DOHH2 (cell line): ENCODE measurements at regions not wholly inside any gene's neighbourhood (a gene's known extent, or its start where the extent isn't known, plus 50 kb on each side); places are given as distances from the start of the nearest gene placed in this dataset.

ENCODE experiments used
- H3F3A ChIP-seq: fragments of 200-600 bp; sonication (generic), shearing (Covaris generic); 2 replicates; pipeline ENCODE4 v1.6.0; 2016; ENCODE audit warnings: antibody characterized with exemption, mild to moderate bottlenecking; ENCODE audit not compliant: control insufficient read depth, insufficient read depth
- H3K27ac ChIP-seq: fragments of 200-600 bp; sonication (generic); 2 replicates; pipeline ENCODE4 v1.5.1; 2014; ENCODE audit warnings: low read depth, mild to moderate bottlenecking, low read length, moderate library complexity
- H3K27me3 ChIP-seq: fragments of 200-600 bp; sonication (generic); 2 replicates; pipeline ENCODE4 v1.6.1; 2014; ENCODE audit warnings: mild to moderate bottlenecking, low read length, mixed read lengths; ENCODE audit not compliant: control insufficient read depth
- H3K36me3 ChIP-seq: fragments of 200-600 bp; sonication (generic); 2 replicates; pipeline ENCODE4 v1.6.1; 2014; ENCODE audit warnings: mild to moderate bottlenecking, low read length, moderate library complexity, mixed read lengths; ENCODE audit not compliant: control insufficient read depth
- H3K4me1 ChIP-seq: fragments of 200-600 bp; sonication (generic); 2 replicates; pipeline ENCODE4 v1.6.1; 2014; ENCODE audit warnings: mild to moderate bottlenecking, low read length, mixed read lengths; ENCODE audit not compliant: control insufficient read depth
- H3K4me2 ChIP-seq: fragments of 200-600 bp; sonication (generic); 2 replicates; pipeline ENCODE4 v1.6.0; 2014; ENCODE audit warnings: mild to moderate bottlenecking, low read length, moderate library complexity
- H3K4me3 ChIP-seq: fragments of 200-600 bp; sonication (generic); 2 replicates; pipeline ENCODE4 v1.5.1; 2014; ENCODE audit warnings: mild to moderate bottlenecking, low read length, mixed read lengths
- H3K79me2 ChIP-seq: fragments of 200-600 bp; sonication (generic); 2 replicates; pipeline ENCODE4 v1.6.1; 2014; ENCODE audit warnings: mild to moderate bottlenecking, low read length, mixed read lengths; ENCODE audit not compliant: control insufficient read depth
- H3K9me2 ChIP-seq: fragments of 200-600 bp; sonication (generic); replicated peaks from 2 replicates; pipeline ENCODE4 v1.6.1; 2014; ENCODE audit warnings: mild to moderate bottlenecking, low read length, mixed read lengths; ENCODE audit not compliant: control insufficient read depth
- H3K9me3 ChIP-seq: fragments of 200-600 bp; sonication (generic); 2 replicates; pipeline ENCODE4 v1.6.1; 2014; ENCODE audit warnings: antibody characterized with exemption, low read length, mixed read lengths; ENCODE audit not compliant: control insufficient read depth, insufficient read depth
- H4K20me1 ChIP-seq: fragments of 200-600 bp; sonication (generic); 2 replicates; pipeline ENCODE4 v1.6.0; 2014; ENCODE audit warnings: low read depth, mild to moderate bottlenecking, antibody characterized with exemption, low read length, moderate library complexity; ENCODE audit not compliant: control insufficient read depth, insufficient read depth
- CTCF ChIP-seq: fragments of 200-600 bp; sonication (generic); IDR thresholded peaks from one replicate; pipeline ENCODE4 v1.5.1; 2014; ENCODE audit warnings: antibody characterized with exemption, mild to moderate bottlenecking, low read depth, low read length; ENCODE audit not compliant: poor library complexity, severe bottlenecking
- EZH2phosphoT487 ChIP-seq: fragments of 200-600 bp; sonication (generic); IDR thresholded peaks from 2 replicates; pipeline ENCODE4 v1.6.1; 2017; ENCODE audit warnings: borderline replicate concordance, mild to moderate bottlenecking, antibody characterized with exemption, low read length, moderate library complexity, mixed read lengths

DNA sequence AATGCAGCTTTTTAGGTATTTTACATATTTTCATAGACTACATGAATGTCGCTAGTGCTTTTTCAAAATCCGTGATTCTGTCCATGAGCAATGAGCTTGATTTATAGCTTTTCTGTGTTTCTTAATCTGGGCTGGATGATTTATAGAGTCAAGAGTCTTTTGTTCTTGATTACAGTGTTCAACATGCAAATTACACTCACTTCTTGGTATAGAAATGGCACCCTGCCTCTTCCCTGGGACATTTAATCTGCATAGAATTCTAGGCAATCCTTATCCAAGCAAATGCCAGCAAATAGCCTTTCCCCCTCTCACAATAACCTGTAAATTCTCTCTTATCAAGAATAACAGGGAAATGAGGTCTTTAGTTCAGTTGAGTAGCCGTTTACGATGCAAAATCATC is 246.2 kb upstream of the SEMA3C start:
- Histone ChIP-seq H3F3A (no peaks in the 10 kb centered on the region), H3K79me2 (no peaks in the 10 kb centered on the region), H4K20me1 (no peaks in the 10 kb centered on the region), H3K4me1 (no peaks in the 10 kb centered on the region), H3K9me2 (no peaks in the 10 kb centered on the region), H3K36me3 (no peaks in the 10 kb centered on the region), H3K27me3 (no peaks in the 10 kb centered on the region), H3K27ac (no peak overlapping the region), H3K4me2 (no peak overlapping the region), H3K9me3 (no peaks in the 10 kb centered on the region), H3K4me3 (no peak overlapping the region)
- TF ChIP-seq EZH2phosphoT487 (no peak), CTCF (no peak)

GRCh38 chr7:81162771-81163525 is 244.1 kb upstream of the SEMA3C start:
- no peaks in the 10 kb centered on the region for H3K9me2 ChIP-seq
- no peaks in the 10 kb centered on the region for H4K20me1 ChIP-seq
- no peaks in the 10 kb centered on the region for H3F3A ChIP-seq
- no peaks in the 10 kb centered on the region for H3K27me3 ChIP-seq
- H3K4me3 ChIP-seq, result no peak overlapping the region
- no peaks in the 10 kb centered on the region for H3K9me3 ChIP-seq
- no peak overlapping the region for H3K27ac ChIP-seq
- no peaks in the 10 kb centered on the region for H3K4me1 ChIP-seq
- H3K79me2 ChIP-seq, result no peaks in the 10 kb centered on the region
- TF ChIP-seq EZH2phosphoT487, result no peak
- TF ChIP-seq CTCF, result no peak
- H3K4me2 ChIP-seq, result no peak overlapping the region
- no peaks in the 10 kb centered on the region for H3K36me3 ChIP-seq

DNA sequence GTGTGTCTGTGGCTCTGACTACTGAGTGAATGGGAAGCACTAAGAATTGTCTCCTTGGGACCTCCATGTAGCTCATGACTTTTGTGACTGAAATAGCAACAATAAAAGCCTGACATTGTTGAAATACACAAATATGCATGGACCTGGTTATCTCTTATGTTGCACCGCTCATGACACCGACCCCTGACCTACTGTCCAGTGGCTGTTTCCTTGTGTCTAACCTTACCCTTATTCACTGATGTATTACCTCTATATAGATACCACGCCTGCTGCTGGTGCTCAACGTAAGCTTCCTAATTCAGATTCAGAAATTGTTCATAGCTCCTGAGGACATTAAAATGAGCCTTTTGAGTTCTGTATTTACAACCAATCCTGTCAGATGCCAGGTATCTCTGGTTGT is 243.4 kb upstream of the SEMA3C start:
- Histone ChIP-seq H3F3A (no peaks in the 10 kb centered on the region), H3K4me1 (no peaks in the 10 kb centered on the region), H3K36me3 (no peaks in the 10 kb centered on the region), H3K4me2 (no peak overlapping the region), H3K9me3 (no peaks in the 10 kb centered on the region), H3K79me2 (no peaks in the 10 kb centered on the region), H3K4me3 (no peak overlapping the region), H3K9me2 (no peaks in the 10 kb centered on the region), H4K20me1 (no peaks in the 10 kb centered on the region), H3K27ac (no peak overlapping the region), H3K27me3 (no peaks in the 10 kb centered on the region)
- TF ChIP-seq CTCF (no peak), EZH2phosphoT487 (no peak)
